Esophagus squamous epithelium (tissue), 4 donors: ENCODE measurements at regions not wholly inside any gene's neighbourhood (a gene's known extent, or its start where the extent isn't known, plus 50 kb on each side); places are given as distances from the start of the nearest gene placed in this dataset.

Experiments
- CTCF ChIP-seq, 6 experiments: fragments of 450-650 bp in 4 of 6; fragments of 200-600 bp in 2 of 6; sonication (generic) in 2 of 6; IDR thresholded peaks; one replicate each; pipeline ENCODE4 v1.5.1; 2016 to 2019; ENCODE audit warnings: antibody characterized with exemption in 6 of 6, mild to moderate bottlenecking in 4 of 6, moderate library complexity in 4 of 6
- POLR2A ChIP-seq, 4 donors: fragments of 450-650 bp; IDR thresholded peaks; one replicate each; pipeline ENCODE4 v1.6.1; 2017; ENCODE audit warnings: antibody characterized with exemption in 4 of 4, mild to moderate bottlenecking in 4 of 4, moderate library complexity in 3 of 4

DNA sequence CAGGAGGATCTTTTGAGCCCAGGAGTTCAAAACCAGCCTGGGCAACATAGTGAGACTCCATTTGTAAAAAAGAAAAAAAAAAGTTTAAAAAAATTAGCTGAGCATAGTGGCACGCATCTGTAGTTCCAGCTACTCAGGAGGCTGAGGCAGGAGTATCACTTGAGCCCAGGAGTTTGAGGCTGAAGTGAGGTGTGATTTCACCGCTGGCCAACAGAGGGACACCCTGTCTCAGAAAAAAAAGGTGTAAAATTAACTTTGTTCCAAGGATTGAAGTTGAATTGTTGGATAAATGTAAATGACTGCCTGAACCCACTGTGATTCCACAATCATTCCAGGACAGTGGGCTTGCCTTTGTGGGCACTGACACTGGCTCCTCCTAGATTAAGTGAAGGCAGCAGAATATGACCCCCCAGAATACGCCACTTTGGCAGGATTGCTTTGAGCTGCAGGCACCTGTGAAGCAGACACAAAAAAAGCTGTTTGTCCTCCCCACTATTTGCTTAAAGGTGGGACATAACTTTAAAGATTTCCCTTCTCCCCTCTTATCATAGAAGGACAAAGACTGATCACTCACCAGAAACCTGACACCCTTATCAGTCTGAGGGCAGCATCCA is 57.2 kb upstream of the FOXI2 start:
- TF ChIP-seq CTCF (IDR thresholded peaks at IDR 0.05) (peak in 2 of 6 experiments; percentile 10 to 27), POLR2A (IDR thresholded peaks at IDR 0.05) (no peak)
